ENCODE measurements at regions not wholly inside any gene's neighbourhood (a gene's known extent, or its start where the extent isn't known, plus 50 kb on each side); places are given as distances from the start of the nearest gene placed in this dataset.
"Not testable (repeated sequence)": the region's sequence is repeated elsewhere in the genome, so short reads cannot be mapped to it uniquely, and the experiment has no call there.

- TF ChIP-seq ISL1 (CRISPR knock-in tag; IDR thresholded peaks at IDR 0.05); ARNTL (CRISPR knock-in tag; IDR thresholded peaks at IDR 0.05; ENCODE audit: borderline replicate concordance, low read depth): not testable (repeated sequence)
These were observed 214.2 kb upstream of the ZNF469 start for GRCh38 chr16:88168557-88168949.
